SK-N-SH (cell line): ENCODE measurements at regions not wholly inside any gene's neighbourhood (a gene's known extent, or its start where the extent isn't known, plus 50 kb on each side); places are given as distances from the start of the nearest gene placed in this dataset.

Experiments
- CTCF ChIA-PET: fragments of 300-600, 350-600 bp; formaldehyde crosslinking; extraction: SDS; loops from one replicate; lab custom pipeline; 2021; lab: Yijun Ruan, JAX
- POLR2A ChIA-PET: fragments of 350-600 bp; sonication (Branson Sonifier 250); formaldehyde crosslinking; extraction: SDS; loops from one replicate; lab custom pipeline; 2020; ENCODE audit warnings: antibody characterized with exemption, inconsistent platforms; lab: Yijun Ruan, JAX
- DNase-seq: peaks from one replicate; pipeline ENCODE4 v3.0.0; 2012
- H2AFZ ChIP-seq: fragments of 200-600 bp; sonication (generic); 2 replicates; pipeline ENCODE4 v1.8.1; 2016; ENCODE audit warnings: antibody characterized with exemption, mild to moderate bottlenecking, low read depth
- H3F3A ChIP-seq: fragments of 200-600 bp; sonication (generic); replicated peaks from 2 replicates; pipeline ENCODE3; 2016; ENCODE audit warnings: antibody characterized with exemption, mild to moderate bottlenecking; ENCODE audit not compliant: insufficient read depth
- H3K27ac ChIP-seq, 2 experiments: fragments of 200-500 bp in 1 of 2; fragments of 200-600 bp in 1 of 2; sonication (Bioruptor generic) in 1 of 2; sonication (generic), shearing (Covaris generic) in 1 of 2; 2 replicates each; pipeline versions ENCODE4 v1.5.1 to v1.6.1; 2014 to 2016; ENCODE audit warnings: low read depth in 2 of 2, inconsistent platforms in 1 of 2, low read length in 1 of 2, mild to moderate bottlenecking in 1 of 2, mixed read lengths in 1 of 2
- H3K27me3 ChIP-seq: fragments of 200-600 bp; sonication (generic), shearing (Covaris generic); 2 replicates; pipeline ENCODE4 v1.6.1; 2016; ENCODE audit warnings: mixed run types; ENCODE audit not compliant: insufficient read depth
- H3K36me3 ChIP-seq, 2 experiments: fragments of 200-500 bp in 1 of 2; fragments of 200-600 bp in 1 of 2; sonication (Bioruptor generic) in 1 of 2; sonication (generic) in 1 of 2; replicated peaks in 1 of 2; 2 replicates each; pipeline versions ENCODE3 to v1.5.1; 2014 to 2016; ENCODE audit warnings: low read length in 1 of 2, mild to moderate bottlenecking in 1 of 2; ENCODE audit not compliant: insufficient read depth in 2 of 2, control insufficient read depth in 1 of 2
- H3K4me1 ChIP-seq, 2 experiments: fragments of 200-500 bp in 1 of 2; fragments of 200-600 bp in 1 of 2; sonication (Bioruptor generic) in 1 of 2; sonication (generic), shearing (Covaris generic) in 1 of 2; 2 replicates each; pipeline versions ENCODE4 v1.5.1 to v1.6.1; 2014 to 2016; ENCODE audit warnings: low read depth in 1 of 2, low read length in 1 of 2, mixed run types in 1 of 2; ENCODE audit not compliant: insufficient read depth in 2 of 2, control insufficient read depth in 1 of 2
- H3K4me2 ChIP-seq: fragments of 200-600 bp; sonication (generic), shearing (Covaris generic); 2 replicates; pipeline ENCODE4 v1.6.1; 2017; ENCODE audit warnings: mixed run types
- H3K4me3 ChIP-seq, 2 experiments: fragments of 200-500 bp in 1 of 2; fragments of 200-600 bp in 1 of 2; sonication (Bioruptor generic) in 1 of 2; sonication (generic), shearing (Covaris generic) in 1 of 2; 2 replicates each; pipeline versions ENCODE4 v1.5.1 to v1.8.1; 2014 to 2016; ENCODE audit warnings: low read depth in 2 of 2, inconsistent platforms in 1 of 2, low read length in 1 of 2, mild to moderate bottlenecking in 1 of 2, mixed read lengths in 1 of 2, moderate library complexity in 1 of 2
- H3K79me2 ChIP-seq: fragments of 200-600 bp; sonication (generic); 2 replicates; pipeline ENCODE4 v1.8.1; 2017; ENCODE audit warnings: mild to moderate bottlenecking; ENCODE audit not compliant: insufficient read depth
- H3K9ac ChIP-seq: fragments of 200-600 bp; sonication (generic); 2 replicates; pipeline ENCODE4 v1.6.1; 2017; ENCODE audit warnings: mixed run types
- H3K9me2 ChIP-seq: fragments of 200-600 bp; sonication (generic); 2 replicates; pipeline ENCODE4 v1.6.1; 2017; ENCODE audit warnings: mixed run types
- H3K9me3 ChIP-seq: fragments of 200-600 bp; sonication (generic); 2 replicates; pipeline ENCODE4 v1.6.1; 2017; ENCODE audit warnings: mixed run types, mild to moderate bottlenecking, moderate library complexity
- H4K20me1 ChIP-seq: fragments of 200-600 bp; sonication (generic); 2 replicates; pipeline ENCODE4 v1.6.1; 2017; ENCODE audit warnings: mild to moderate bottlenecking, mixed run types; ENCODE audit not compliant: insufficient read depth
- ELF1 ChIP-seq: IDR thresholded peaks from 2 replicates; pipeline ENCODE4 v1.4.0; 2012
- EP300 ChIP-seq, 2 experiments: IDR thresholded peaks; 2 replicates each; pipeline versions ENCODE4 v1.4.0 to v1.6.1; 2012; ENCODE audit warnings: borderline replicate concordance in 1 of 2, low read depth in 1 of 2, low read length in 1 of 2
- EZH2phosphoT487 ChIP-seq: fragments of 200-600 bp; sonication (generic); IDR thresholded peaks from 2 replicates; pipeline ENCODE4 v1.6.1; 2017; ENCODE audit warnings: low read depth, mixed run types, mild to moderate bottlenecking, antibody characterized with exemption, moderate library complexity, borderline replicate concordance
- FOSL2 ChIP-seq: IDR thresholded peaks from 2 replicates; pipeline ENCODE4 v1.4.0; 2012; ENCODE audit warnings: low read depth, mild to moderate bottlenecking, moderate library complexity, borderline replicate concordance
- FOXJ3 ChIP-seq: sonication (generic); formaldehyde crosslinking; IDR thresholded peaks from 2 replicates; pipeline ENCODE4 v1.5.1; 2020; ENCODE audit warnings: mild to moderate bottlenecking, missing genetic modification reagents
- GABPA ChIP-seq: IDR thresholded peaks from 2 replicates; pipeline ENCODE4 v1.4.0; 2012; ENCODE audit warnings: low read depth, mild to moderate bottlenecking
- MEF2A ChIP-seq: IDR thresholded peaks from 2 replicates; pipeline ENCODE4 v1.4.0; 2012; ENCODE audit warnings: low read depth, borderline replicate concordance
- NFIC ChIP-seq: IDR thresholded peaks from 2 replicates; pipeline ENCODE4 v1.4.0; 2012; ENCODE audit warnings: borderline replicate concordance
- PBX3 ChIP-seq: IDR thresholded peaks from 2 replicates; pipeline ENCODE4; 2012
- POLR2AphosphoS5 ChIP-seq: IDR thresholded peaks from 2 replicates; pipeline ENCODE4 v1.6.1; 2012; ENCODE audit warnings: low read depth, low read length
- RFX5 ChIP-seq: IDR thresholded peaks from 2 replicates; pipeline ENCODE4 v1.6.1; 2012; ENCODE audit warnings: mild to moderate bottlenecking, improper control_type of control experiment, low read length
- RXRA ChIP-seq: IDR thresholded peaks from 2 replicates; pipeline ENCODE4 v1.4.0; 2012; ENCODE audit warnings: low read depth, mild to moderate bottlenecking, borderline replicate concordance
- SIN3A ChIP-seq: IDR thresholded peaks from 2 replicates; pipeline ENCODE4 v1.6.1; 2012; ENCODE audit warnings: low read depth, mild to moderate bottlenecking, low read length, moderate library complexity, borderline replicate concordance
- SMC3 ChIP-seq: IDR thresholded peaks from 2 replicates; pipeline ENCODE4 v1.6.1; 2012; ENCODE audit warnings: low read depth, low read length, improper control_type of control experiment
- TAF1 ChIP-seq: IDR thresholded peaks from 2 replicates; pipeline ENCODE4 v1.6.1; 2012; ENCODE audit warnings: low read depth, mild to moderate bottlenecking, low read length, moderate library complexity, borderline replicate concordance
- TEAD4 ChIP-seq: IDR thresholded peaks from 2 replicates; pipeline ENCODE4 v1.4.0; 2012; ENCODE audit warnings: mild to moderate bottlenecking, borderline replicate concordance; ENCODE audit not compliant: insufficient read depth
- USF1 ChIP-seq: IDR thresholded peaks from 2 replicates; pipeline ENCODE4 v1.4.0; 2012; ENCODE audit warnings: low read depth, borderline replicate concordance
- USF2 ChIP-seq: fragments of 150-350 bp; IDR thresholded peaks from 2 replicates; pipeline ENCODE4 v1.6.1; 2017; ENCODE audit warnings: antibody characterized with exemption, low read length, low read depth, borderline replicate concordance
- YY1 ChIP-seq: IDR thresholded peaks from 2 replicates; pipeline ENCODE4 v1.4.0; 2012; ENCODE audit warnings: low read depth, mild to moderate bottlenecking
- WGBS: methylation state at CpG from one replicate; pipeline ENCODE4 v1.1.6; 2017; ENCODE audit warnings: low lambda C conversion rate; 5-methylcytosine and 5-hydroxymethylcytosine counted together

GRCh38 chr10:118516716-118517115 lies 78.7 kb downstream of the PRLHR start:
- no peak overlapping the region for H2AFZ ChIP-seq
- no peak overlapping the region for H3K27ac ChIP-seq
- no peaks in the 10 kb centered on the region for H3K9me2 ChIP-seq
- no peak overlapping the region for H3K4me3 ChIP-seq
- ChIA-PET CTCF (no interaction called here), POLR2A (no interaction called here)
- WGBS, result 28% methylated on average over 4 of the region's 4 CpGs
- H3K4me2 ChIP-seq, result no peak overlapping the region
- no peaks in the 10 kb centered on the region for H4K20me1 ChIP-seq
- H3K4me1 ChIP-seq, result no peaks in the 10 kb centered on the region
- H3K9me3 ChIP-seq, result no peaks in the 10 kb centered on the region
- H3K27me3 ChIP-seq, result no peaks in the 10 kb centered on the region
- H3K36me3 ChIP-seq, result peaks cover 0 to 2% of the 10 kb centered on the region in 2 experiments
- no peaks in the 10 kb centered on the region for H3K79me2 ChIP-seq
- TF ChIP-seq TEAD4 (no peak), POLR2AphosphoS5 (no peak), NFIC (no peak), GABPA (no peak), RFX5 (no peak)
- DNase-seq, result no peak
- H3K9ac ChIP-seq, result no peak overlapping the region
- no peaks in the 10 kb centered on the region for H3F3A ChIP-seq

- no peaks in the 10 kb centered on the region for H3F3A ChIP-seq
- H3K4me2 ChIP-seq, result no peak overlapping the region
- H3K36me3 ChIP-seq, result peaks cover 0 to 2% of the 10 kb centered on the region in 2 experiments
- 32% methylated on average over 3 of the region's 3 CpGs for WGBS
- H3K79me2 ChIP-seq, result no peaks in the 10 kb centered on the region
- no peaks in the 10 kb centered on the region for H4K20me1 ChIP-seq
- peaks cover 0 to 2% of the 10 kb centered on the region in 2 experiments; a peak in 2 of 4 replicates for H3K4me1 ChIP-seq
- H3K27me3 ChIP-seq, result no peaks in the 10 kb centered on the region
- no peak for DNase-seq
- CTCF ChIA-PET, result interaction anchor here (1.2 kb wide), 1 partner anchor 20 kb away, joined by 3 read pairs; no protein-coding TSS in a partner anchor
- no peak overlapping the region for H3K9ac ChIP-seq
- TF ChIP-seq SMC3, result no peak
- no peak for TF ChIP-seq USF2
- TF ChIP-seq YY1, result no peak
- TF ChIP-seq MEF2A, result no peak
- no peak for TF ChIP-seq PBX3
- TF ChIP-seq FOSL2, result no peak
- no peak overlapping the region for H3K27ac ChIP-seq
- POLR2A ChIA-PET, result no interaction called here
- H3K4me3 ChIP-seq, result no peak overlapping the region
- no peak overlapping the region for H2AFZ ChIP-seq
- no peaks in the 10 kb centered on the region for H3K9me2 ChIP-seq
- no peaks in the 10 kb centered on the region for H3K9me3 ChIP-seq
These were observed 82.3 kb downstream of the PRLHR start for GRCh38 chr10:118513174-118513573.

- no peaks in the 10 kb centered on the region for H3F3A ChIP-seq
- no peaks in the 10 kb centered on the region for H3K79me2 ChIP-seq
- peaks cover 0 to 2% of the 10 kb centered on the region in 2 experiments for H3K36me3 ChIP-seq
- no peak overlapping the region for H3K4me2 ChIP-seq
- H3K27me3 ChIP-seq, result no peaks in the 10 kb centered on the region
- POLR2A ChIA-PET, result no interaction called here
- DNase-seq, result no peak
- H3K9me2 ChIP-seq, result no peaks in the 10 kb centered on the region
- WGBS, result 42% methylated on average over 2 of the region's 2 CpGs
- H2AFZ ChIP-seq, result no peak overlapping the region
- no peaks in the 10 kb centered on the region for H4K20me1 ChIP-seq
- no peak overlapping the region for H3K9ac ChIP-seq
- H3K9me3 ChIP-seq, result no peaks in the 10 kb centered on the region
- peaks cover 0 to 2% of the 10 kb centered on the region in 2 experiments; a peak in 2 of 4 replicates for H3K4me1 ChIP-seq
- CTCF ChIA-PET, result no interaction called here
- no peak overlapping the region for H3K4me3 ChIP-seq
- H3K27ac ChIP-seq, result no peak overlapping the region
- TF ChIP-seq ELF1, result no peak
- no peak for TF ChIP-seq TAF1
- no peak for TF ChIP-seq USF2
- no peak for TF ChIP-seq RXRA
- TF ChIP-seq EP300 (IDR thresholded peaks at IDR 0.05; ENCODE audit: borderline replicate concordance in 1 of 2, low read depth in 1 of 2, low read length in 1 of 2), result no peak
- no peak for TF ChIP-seq FOXJ3 (CRISPR knock-in tag)
- no peak for TF ChIP-seq EZH2phosphoT487
- no peak for TF ChIP-seq USF1
- no peak for TF ChIP-seq SIN3A
- TF ChIP-seq TEAD4, result no peak
These were observed 83.7 kb downstream of the PRLHR start for GRCh38 chr10:118511711-118512110.
